AG10803 (cell line): ENCODE measurements at regions not wholly inside any gene's neighbourhood (a gene's known extent, or its start where the extent isn't known, plus 50 kb on each side); places are given as distances from the start of the nearest gene placed in this dataset.

Experiments
- DNase-seq: peaks from one replicate; pipeline ENCODE4 v3.0.0; 2010; ENCODE audit warnings: low read depth
- H3K4me3 ChIP-seq: 2 replicates; pipeline ENCODE4 v1.5.1; 2011; ENCODE audit warnings: mild to moderate bottlenecking, low read length, control low read depth
- TF ChIP-seq, protein P1 (sequence below): conservative IDR thresholded peaks from 2 replicates; pipeline ENCODE4 v1.5.1; 2011; ENCODE audit warnings: mild to moderate bottlenecking, low read length, control low read depth, inconsistent platforms

DNA sequence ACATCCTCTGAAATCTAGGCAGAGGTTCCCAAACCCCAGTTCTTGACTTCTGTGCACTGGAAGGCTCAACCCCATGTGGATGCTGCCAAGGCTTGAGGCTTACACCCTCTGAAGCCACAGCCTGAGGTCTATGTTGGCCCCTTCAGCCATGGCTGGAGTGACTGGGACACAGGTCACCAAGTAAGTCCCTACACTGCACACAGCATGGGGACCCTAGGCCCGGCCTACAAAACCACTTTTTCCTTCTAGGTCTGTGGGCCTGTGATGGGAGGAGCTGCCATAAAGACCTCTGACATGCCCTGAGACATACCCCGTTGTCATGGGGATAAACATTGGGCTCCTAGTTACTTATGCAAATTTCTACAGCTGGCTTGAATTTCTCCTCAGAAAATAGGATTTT lies 418.8 kb upstream of the CCNH start:
- DNase-seq: no peak
- TF ChIP-seq, protein P1, sequence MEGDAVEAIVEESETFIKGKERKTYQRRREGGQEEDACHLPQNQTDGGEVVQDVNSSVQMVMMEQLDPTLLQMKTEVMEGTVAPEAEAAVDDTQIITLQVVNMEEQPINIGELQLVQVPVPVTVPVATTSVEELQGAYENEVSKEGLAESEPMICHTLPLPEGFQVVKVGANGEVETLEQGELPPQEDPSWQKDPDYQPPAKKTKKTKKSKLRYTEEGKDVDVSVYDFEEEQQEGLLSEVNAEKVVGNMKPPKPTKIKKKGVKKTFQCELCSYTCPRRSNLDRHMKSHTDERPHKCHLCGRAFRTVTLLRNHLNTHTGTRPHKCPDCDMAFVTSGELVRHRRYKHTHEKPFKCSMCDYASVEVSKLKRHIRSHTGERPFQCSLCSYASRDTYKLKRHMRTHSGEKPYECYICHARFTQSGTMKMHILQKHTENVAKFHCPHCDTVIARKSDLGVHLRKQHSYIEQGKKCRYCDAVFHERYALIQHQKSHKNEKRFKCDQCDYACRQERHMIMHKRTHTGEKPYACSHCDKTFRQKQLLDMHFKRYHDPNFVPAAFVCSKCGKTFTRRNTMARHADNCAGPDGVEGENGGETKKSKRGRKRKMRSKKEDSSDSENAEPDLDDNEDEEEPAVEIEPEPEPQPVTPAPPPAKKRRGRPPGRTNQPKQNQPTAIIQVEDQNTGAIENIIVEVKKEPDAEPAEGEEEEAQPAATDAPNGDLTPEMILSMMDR: no peak
- H3K4me3 ChIP-seq: no peak overlapping the region

DNA sequence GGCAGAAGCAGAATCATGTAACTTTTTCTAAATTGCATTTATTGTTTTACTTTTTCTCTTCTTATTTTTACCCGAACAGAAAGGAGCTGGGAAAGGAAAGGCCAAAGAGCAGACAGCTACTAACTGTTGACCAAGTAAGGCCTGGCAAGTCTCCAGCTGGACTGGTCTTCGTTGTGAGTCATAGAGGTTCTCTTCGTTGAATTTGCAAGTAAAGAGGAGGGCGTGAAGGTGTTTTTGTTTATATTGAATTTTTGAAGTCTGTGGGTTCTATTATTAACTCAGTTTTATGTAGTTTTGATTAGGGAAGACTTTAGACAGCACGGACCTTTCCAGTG lies 416.5 kb upstream of the CCNH start:
- TF ChIP-seq, protein P1: no peak
- H3K4me3 ChIP-seq: no peak overlapping the region
- peak; percentile 23 for DNase-seq

DNA sequence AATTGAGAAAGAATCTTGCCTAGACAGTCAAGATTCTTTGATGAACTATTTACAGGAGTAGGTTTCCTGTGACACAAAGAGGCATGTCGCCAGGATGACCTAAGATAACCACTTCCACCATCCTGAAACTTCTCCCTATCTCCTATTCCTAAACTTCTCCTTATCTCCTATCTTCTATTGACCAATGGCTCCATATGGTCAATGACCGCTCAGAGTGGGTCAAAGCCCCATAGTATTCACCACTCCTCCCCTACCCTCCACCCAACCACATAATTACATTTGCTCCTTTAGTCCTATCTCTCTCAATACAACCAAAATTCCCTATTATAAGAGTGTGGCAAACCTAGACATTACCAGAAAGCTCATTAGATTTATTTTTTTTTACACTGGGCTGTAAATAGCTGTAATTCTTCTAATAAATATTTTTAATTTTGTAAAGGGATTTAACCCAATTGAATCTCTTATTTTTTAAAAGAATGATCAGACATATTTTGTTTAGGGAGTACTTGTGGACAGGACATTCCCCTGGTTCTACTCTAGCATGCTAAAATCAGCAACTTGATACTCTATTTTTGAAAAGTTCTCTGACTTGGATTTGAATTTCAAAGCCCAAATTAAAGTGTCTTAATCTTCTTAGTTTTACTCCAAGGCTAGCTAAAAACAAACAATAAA lies 416.0 kb upstream of the CCNH start:
- DNase-seq: no peak
- H3K4me3 ChIP-seq: no peak overlapping the region
- TF ChIP-seq, protein P1: no peak

DNA sequence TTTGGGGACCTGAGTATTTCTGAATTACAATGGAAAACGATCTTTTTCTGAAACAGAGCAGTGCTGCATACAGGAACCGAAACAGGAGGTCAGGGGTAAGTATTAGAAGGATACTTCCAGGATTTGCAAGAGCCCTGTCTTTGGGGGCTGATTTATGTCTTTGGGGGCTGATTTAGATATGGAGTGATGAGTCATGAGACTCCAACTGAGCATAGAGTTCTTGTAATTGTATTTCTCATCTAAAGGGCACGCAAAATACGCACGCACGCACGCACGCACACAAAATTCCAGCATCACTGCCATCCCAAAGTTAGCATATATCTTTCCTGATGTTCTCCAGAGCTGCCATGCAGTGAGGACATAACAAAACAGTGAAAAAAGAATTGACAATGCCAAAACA lies 414.8 kb upstream of the CCNH start:
- TF ChIP-seq, protein P1: no peak
- H3K4me3 ChIP-seq: no peak overlapping the region
- DNase-seq: peak; percentile 15

DNA sequence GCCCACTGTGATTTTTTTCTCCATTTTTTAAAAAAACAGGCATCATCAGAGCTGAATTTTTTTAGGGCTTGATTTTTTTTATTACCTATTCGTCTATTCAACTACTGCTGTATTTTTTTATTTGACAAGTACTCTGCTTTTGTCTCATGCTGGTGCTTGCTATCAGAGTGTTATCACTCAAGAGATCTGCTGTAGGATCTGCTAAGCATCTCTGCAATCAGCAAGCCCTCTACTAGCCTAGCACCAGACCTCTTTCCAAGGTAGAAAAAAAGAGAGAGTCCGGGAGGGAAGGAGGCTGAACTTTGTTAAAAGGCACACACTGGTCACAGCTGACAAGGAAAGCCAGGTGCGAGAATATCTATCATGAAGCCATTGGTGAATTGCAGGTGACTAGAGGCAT lies 413.8 kb upstream of the CCNH start:
- TF ChIP-seq, protein P1: no peak
- no peak for DNase-seq
- H3K4me3 ChIP-seq: no peak overlapping the region

DNA sequence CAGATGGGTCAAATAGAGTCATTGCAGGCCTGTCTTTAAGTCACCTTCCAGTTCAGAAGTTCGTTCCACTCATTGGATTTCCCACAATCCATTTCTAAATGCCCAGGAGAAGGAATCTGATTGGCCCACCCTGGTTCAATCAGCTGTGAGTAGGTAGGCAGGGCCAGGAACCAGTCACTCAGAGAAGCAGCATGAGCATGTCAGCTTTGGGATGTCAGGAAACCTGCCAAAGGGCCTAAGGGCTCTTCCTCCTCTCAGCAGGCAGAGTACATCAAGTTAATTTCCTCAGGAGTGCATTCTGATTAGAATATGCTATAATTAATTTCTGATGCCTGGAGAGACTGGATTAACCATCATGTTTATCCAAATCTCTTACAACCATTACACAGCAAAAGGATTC lies 412.9 kb upstream of the CCNH start:
- H3K4me3 ChIP-seq: no peak overlapping the region
- TF ChIP-seq, protein P1: no peak
- DNase-seq: no peak

DNA sequence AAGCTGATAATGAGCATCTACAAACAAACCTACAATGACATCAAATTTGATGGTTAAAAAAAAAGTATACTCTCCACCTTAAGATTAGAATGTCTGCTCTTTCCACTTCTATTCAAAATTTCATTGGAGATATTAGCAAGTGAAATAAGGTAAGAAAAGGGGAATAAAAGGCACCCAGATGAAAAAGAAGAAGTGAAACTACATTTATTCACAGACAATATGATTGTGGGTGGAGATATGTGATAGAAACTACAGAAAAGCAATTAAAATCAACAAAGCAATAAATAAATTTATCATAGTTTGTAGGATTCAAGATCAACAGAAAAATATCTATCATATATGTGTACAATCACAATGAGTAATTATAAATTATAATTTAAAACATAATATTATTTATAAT lies 395.1 kb upstream of the CCNH start:
- no peak for DNase-seq
- H3K4me3 ChIP-seq: no peak overlapping the region
- TF ChIP-seq, protein P1: no peak
